ENCODE measurements at regions not wholly inside any gene's neighbourhood (a gene's known extent, or its start where the extent isn't known, plus 50 kb on each side); places are given as distances from the start of the nearest gene placed in this dataset.

- Histone ChIP-seq H3K79me2 (ENCODE audit: control insufficient read depth, insufficient read depth, low read length) (no peaks in the 10 kb centered on the region), H3K4me2 (ENCODE audit: insufficient read depth, low read length) (no peak overlapping the region), H3K27ac (ENCODE audit: extremely low read depth, low read depth, low read length) (no peak overlapping the region), H3K4me1 (replicated peaks in 1 of 2; ENCODE audit: control insufficient read depth in 2 of 2, insufficient read depth in 2 of 2, low read length in 2 of 2) (no peaks in the 10 kb centered on the region), H4K20me1 (replicated peaks; ENCODE audit: control insufficient read depth, insufficient read depth, low read length) (no peaks in the 10 kb centered on the region), H3K9me3 (replicated peaks; ENCODE audit: control insufficient read depth, insufficient read depth, low read depth, low read length) (0 out of 2 replicates have a peak, but pooled peaks cover 2% of the 10 kb centered on the region), H3K4me3 (no peak overlapping the region), H3K36me3 (ENCODE audit: control insufficient read depth, insufficient read depth, low read length) (no peaks in the 10 kb centered on the region), H3K9ac (ENCODE audit: insufficient read depth in 1 of 2, low read depth in 2 of 2, low read length in 2 of 2) (no peak overlapping the region), H3K9me1 (ENCODE audit: control insufficient read depth, insufficient read depth, low read length) (no peaks in the 10 kb centered on the region), H2AFZ (ENCODE audit: low read depth, low read length) (no peak overlapping the region), H3K27me3 (ENCODE audit: control insufficient read depth in 2 of 2, insufficient read depth in 2 of 2, low read length in 2 of 2) (no peaks in the 10 kb centered on the region)
- TF ChIP-seq CBX2 (IDR thresholded peaks at IDR 0.05; ENCODE audit: insufficient read depth, low read length, poor library complexity, severe bottlenecking) (no peak), NFIX (CRISPR knock-in tag; IDR thresholded peaks at IDR 0.05; ENCODE audit: low read depth) (no peak), CHAMP1 (IDR thresholded peaks at IDR 0.05) (no peak), CTCFL (IDR thresholded peaks at IDR 0.05; ENCODE audit: borderline replicate concordance, insufficient read depth, low read depth, low read length, poor library complexity, severe bottlenecking) (no peak), RUNX1 (IDR thresholded peaks at IDR 0.05; ENCODE audit: low read depth) (no peak), ZNF41 (CRISPR knock-in tag; conservative IDR thresholded peaks at IDR 0.05) (no peak)
- FAIRE-seq, result no peak
- no peak for ATAC-seq
- POLR2A ChIA-PET, result no interaction called here
- CTCF ChIA-PET (ENCODE audit: low intra/inter-chr PET ratio), result interaction anchor here (0.6 kb wide), 1 partner anchor 17 kb away, joined by 3 read pairs; no protein-coding TSS in a partner anchor
- 0% methylated on average over 2 of the region's 2 CpGs for WGBS (ENCODE audit: insufficient coverage, low coverage, missing lambda C conversion rate)
- no peak for DNase-seq (ENCODE audit: extremely low read depth in 1 of 4, low spot score in 3 of 4)
- intact Hi-C loops (cut with micrococcal nuclease) (no loop called here), in situ Hi-C loops (cut with MboI) (no loop called here)
- no TSS peak for BruUV-seq (replicated peaks)
These were observed 515.8 kb downstream of the KIF4B start for GRCh38 chr5:155529362-155529761.
